Right forelimb (tissue), 1 donor: ENCODE measurements at regions not wholly inside any gene's neighbourhood (a gene's known extent, or its start where the extent isn't known, plus 50 kb on each side); places are given as distances from the start of the nearest gene placed in this dataset.

Experiments
- DNase-seq: peaks from one replicate; pipeline ENCODE4 v3.0.0-alpha.2; 2018

DNA sequence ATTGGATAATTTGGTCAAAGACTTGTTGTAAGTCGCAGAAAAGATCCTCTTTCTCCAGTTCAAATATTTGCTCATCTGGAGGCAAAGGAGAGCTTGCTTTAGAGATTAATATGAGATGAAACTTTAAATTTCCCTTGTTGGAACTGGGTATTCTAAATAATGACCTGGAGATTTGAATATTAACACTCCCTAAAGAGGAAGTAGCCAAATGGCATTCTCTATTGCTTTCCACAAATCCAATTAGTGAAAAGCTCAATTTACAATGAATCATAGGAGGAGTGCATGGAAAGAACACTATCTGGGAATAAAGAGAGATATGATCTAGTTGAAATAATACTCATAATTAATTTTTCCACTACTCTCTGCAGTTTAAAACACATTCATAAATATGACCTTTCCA lies 641.6 kb upstream of the TENM4 start:
- no peak for DNase-seq

DNA sequence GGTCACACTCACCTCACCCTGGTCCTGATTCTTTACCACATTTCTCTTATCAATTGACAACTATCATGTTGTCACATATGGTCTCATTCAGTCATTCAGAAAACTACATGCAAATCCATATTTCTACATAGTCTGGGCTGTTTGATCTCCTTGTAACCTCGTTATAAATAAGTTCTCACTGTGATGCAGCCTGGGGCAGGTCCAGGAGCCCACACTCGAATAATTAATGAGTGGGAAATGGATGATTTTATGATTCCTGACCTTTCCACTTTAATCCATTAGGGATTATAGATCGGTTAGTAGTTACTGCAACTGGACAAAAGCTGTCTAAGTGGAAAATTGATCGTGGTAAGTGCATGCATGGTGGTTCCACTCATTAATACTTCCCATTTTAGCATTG lies 636.3 kb upstream of the TENM4 start:
- no peak for DNase-seq

- DNase-seq = no peak
These were observed 634.0 kb upstream of the TENM4 start for GRCh38 chr11:80074837-80075236.

- no peak for DNase-seq
These were observed 625.5 kb upstream of the TENM4 start for GRCh38 chr11:80066291-80066690.

- no peak for DNase-seq
These were observed 624.3 kb upstream of the TENM4 start for GRCh38 chr11:80065086-80065485.

GRCh38 chr11:80061056-80061455 lies 620.2 kb upstream of the TENM4 start:
- DNase-seq = no peak

DNA sequence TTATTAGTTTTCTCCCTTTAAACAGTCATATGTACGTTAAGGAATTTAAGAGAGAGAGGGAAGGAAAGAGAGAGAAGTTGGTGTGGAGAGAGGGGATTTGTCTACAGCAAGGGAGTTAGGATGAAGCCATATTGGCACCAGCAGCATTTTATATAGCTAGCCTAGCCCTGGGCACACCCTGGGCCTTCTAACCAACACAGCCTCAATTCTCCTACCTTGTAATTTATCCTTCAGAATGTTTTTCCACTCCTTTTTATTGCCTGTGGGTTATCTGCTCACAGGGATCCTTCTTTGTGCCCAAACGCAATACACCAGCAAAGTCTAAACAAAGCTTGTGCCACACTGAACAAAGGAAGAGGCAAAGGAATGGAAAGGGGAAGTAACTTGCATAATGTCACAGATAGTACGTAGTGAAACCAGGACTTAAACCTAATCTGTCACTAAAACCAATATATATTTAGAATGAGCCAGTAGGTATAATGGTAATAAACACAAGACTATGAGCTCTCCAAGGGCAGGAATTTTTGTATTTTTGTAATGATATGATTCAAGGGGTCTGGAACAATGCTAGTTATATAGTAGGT lies 613.8 kb upstream of the TENM4 start:
- no peak for DNase-seq

DNA sequence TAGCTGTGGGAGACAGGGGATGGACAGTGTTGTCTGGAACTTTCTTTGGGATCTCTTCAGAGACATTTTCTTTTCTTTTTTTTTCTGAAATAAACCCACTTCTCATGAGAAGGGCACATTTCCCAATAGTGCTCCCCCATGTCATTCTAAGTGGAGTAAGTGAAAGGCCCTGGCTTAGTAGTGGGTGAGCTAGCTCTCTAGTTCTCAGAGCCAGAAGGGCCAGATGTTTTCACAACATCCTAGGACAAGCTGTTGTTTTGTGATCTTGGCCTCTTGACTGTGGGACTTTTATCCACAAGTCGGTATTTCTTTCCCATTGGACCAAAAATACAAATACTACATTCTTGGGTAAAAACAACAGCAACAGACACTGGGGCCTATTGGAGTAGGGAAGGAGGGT lies 607.7 kb upstream of the TENM4 start:
- no peak for DNase-seq

DNA sequence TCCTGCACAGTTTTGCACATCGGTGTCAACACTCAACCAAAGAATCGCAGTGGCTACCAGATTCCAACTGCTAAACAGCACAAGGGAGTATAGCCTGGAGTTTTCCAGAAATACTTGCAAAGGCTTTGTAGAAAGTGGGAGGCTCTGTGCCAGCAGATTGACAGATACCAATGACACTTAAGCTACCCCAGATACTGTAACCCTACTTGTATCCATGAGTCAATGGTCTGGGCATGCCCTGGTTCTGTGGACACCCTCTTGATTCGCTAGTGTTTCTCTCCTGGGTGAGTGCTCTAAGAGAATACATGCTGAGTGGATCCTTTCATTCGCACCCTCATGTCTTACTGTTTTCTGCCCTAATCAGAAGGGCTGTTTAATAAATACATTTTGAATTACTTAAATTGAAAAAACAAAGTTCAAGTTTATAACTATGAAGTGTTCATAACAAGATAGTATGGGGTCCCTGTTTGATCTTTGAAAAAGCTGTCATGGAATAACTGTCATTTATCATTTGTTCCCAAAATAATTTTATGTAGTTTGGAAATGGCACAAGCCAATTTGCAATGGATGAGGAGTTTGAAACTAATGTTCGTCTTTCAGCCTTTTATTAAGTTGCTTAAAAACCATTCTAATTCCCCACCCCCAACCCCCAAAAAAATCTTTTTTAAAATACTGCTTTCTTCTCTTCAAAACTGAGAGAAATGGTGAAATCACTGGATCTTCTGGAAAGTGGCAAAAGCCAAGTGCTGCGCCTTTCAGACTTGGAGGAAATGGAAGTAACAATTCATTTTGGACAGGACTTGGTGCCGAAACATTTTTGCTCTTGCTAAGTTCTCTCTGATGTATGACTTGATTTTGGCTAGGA lies 600.5 kb upstream of the TENM4 start:
- no peak for DNase-seq

DNA sequence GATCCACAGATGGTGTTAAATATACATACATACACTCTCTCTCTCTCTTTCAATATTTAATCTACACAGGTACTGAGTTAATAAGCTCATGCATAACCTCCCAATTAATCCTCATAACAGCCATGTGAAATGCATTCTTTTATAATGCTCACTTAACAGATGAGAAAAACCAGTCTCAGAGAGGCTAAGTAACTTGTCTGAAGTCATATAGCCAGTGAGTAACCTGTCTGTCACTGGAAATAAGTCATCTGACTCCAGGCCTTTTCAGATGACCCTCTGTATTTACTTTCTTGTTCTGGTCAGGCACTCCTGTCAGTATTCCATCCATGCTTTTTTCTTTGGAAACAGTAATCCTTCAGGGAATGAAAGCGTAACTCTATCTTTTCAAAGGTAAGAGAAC lies 594.0 kb upstream of the TENM4 start:
- no peak for DNase-seq

DNA sequence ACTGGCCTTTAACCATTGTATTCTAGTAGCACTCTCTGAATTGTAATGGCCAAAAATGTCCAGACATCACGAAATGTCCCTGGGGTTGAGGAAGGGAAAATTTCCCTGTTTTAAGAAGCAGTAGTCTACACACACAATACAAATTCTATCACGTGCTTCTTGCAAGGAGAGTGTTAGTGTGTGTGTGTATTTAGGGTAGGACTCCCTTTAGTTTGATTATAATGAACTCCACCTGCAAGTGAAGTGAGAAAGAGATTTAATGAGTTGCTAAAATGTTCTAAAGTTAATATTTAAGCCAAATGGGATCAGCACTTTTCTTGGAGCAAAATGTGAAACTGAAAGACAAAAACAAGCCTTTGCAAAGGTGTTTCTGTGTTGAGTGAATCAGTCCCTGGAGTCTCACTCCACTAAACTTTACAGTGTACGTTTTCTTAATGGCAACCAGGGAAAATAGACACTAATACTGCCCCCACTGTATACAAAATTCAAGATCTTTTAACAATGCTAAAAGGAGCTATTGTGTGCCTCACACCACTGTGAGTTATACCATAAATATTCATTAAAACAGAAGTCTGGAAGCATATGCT lies 590.3 kb upstream of the TENM4 start:
- DNase-seq = no peak

GRCh38 chr11:80028998-80029397 lies 588.2 kb upstream of the TENM4 start:
- no peak for DNase-seq

- no peak for DNase-seq
These were observed 583.3 kb upstream of the TENM4 start for GRCh38 chr11:80024119-80024518.

- no peak for DNase-seq
These were observed 582.6 kb upstream of the TENM4 start for GRCh38 chr11:80023386-80023785.

- no peak for DNase-seq
These were observed 569.7 kb upstream of the TENM4 start for GRCh38 chr11:80010536-80010935.

DNA sequence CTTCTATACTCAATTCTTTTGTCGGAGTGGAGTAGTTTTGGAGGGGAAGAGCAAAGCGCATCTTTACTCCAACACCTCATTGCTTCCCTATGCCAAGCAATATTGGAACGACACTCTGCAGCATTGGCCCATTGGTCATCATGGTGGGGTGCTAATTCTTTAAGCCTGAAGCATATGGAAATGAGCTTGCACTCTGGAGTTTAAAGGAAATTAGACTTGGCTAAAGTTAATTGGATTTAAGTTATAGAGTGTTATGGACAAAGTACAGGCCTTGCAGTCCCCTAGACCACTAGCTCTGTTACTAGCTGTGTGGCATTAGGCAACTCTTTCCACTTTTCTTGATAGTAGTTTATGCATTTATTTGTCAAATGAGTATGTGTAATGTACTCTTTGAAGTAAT lies 568.3 kb upstream of the TENM4 start:
- no peak for DNase-seq

- DNase-seq = no peak
These were observed 566.8 kb upstream of the TENM4 start for GRCh38 chr11:80007616-80008015.

- DNase-seq = no peak
These were observed 549.3 kb upstream of the TENM4 start for GRCh38 chr11:79990141-79990540.

- no peak for DNase-seq
These were observed 541.4 kb upstream of the TENM4 start for GRCh38 chr11:79982185-79982584.

DNA sequence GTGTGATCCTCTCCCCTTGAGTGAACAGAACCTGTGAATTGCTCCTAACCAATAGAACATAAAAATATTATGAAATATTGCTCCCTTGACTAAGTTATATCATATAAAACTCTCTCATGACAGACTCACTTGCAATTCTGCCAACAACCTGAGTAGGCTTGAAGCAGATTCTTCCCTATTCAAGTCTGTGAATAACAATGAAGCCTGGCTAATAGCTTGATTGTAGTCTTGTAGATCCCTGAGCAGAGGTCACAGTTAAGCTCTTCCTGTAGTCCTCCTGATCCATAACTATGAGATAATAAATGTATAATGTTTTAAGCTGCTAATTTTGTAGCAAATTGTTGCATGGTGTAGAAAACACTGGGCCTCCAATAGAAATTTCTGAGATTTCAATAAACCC lies 540.1 kb upstream of the TENM4 start:
- DNase-seq = no peak

- DNase-seq = no peak
These were observed 533.1 kb upstream of the TENM4 start for GRCh38 chr11:79973721-79974617.

GRCh38 chr11:79971255-79971654 lies 530.4 kb upstream of the TENM4 start:
- no peak for DNase-seq

DNA sequence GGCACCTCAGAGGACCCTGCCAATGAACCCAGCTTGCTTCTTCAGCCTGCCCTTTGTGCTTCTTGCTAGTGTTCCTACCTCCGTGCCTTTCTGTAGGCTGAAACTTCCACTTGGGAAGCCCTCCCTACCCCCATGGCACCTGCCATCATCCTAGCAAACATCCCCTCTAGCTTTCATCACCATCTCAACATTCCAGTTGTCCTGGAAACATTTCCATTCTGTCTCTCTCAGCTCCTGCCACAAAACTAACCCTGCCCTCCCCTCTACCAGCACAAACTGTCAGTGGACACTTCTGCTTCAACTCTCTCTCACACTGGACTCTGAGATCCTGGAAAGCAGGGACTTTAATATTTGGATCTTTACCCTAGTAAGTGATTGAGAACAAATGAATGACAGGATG lies 525.8 kb upstream of the TENM4 start:
- no peak for DNase-seq
